ENCODE measurements at regions not wholly inside any gene's neighbourhood (a gene's known extent, or its start where the extent isn't known, plus 50 kb on each side); places are given as distances from the start of the nearest gene placed in this dataset.

DNA sequence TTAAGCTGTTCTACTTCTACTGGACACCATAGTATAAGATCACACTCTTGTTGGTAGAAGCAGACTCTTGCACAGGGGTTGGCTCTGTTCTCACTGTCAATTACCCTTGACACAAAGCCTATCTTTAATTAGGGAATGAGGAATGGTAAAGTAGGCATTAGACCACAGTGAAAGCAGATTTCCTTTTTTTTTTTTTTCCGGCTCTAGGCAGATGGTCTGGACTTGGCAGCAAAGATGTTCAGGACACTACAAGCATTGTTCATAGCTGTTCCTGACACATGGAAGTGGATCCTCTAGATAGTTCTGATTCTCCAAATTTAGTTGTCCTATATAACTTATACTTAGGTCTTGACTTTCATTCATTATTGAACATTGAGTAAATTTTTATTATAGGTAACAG, 672.2 kb upstream of the CELF4 start:
- TF ChIP-seq, protein P1, sequence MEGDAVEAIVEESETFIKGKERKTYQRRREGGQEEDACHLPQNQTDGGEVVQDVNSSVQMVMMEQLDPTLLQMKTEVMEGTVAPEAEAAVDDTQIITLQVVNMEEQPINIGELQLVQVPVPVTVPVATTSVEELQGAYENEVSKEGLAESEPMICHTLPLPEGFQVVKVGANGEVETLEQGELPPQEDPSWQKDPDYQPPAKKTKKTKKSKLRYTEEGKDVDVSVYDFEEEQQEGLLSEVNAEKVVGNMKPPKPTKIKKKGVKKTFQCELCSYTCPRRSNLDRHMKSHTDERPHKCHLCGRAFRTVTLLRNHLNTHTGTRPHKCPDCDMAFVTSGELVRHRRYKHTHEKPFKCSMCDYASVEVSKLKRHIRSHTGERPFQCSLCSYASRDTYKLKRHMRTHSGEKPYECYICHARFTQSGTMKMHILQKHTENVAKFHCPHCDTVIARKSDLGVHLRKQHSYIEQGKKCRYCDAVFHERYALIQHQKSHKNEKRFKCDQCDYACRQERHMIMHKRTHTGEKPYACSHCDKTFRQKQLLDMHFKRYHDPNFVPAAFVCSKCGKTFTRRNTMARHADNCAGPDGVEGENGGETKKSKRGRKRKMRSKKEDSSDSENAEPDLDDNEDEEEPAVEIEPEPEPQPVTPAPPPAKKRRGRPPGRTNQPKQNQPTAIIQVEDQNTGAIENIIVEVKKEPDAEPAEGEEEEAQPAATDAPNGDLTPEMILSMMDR (conservative IDR thresholded peaks at IDR 0.05; ENCODE audit: low read depth in 2 of 2) = no peak
- TF ChIP-seq, protein P2, sequence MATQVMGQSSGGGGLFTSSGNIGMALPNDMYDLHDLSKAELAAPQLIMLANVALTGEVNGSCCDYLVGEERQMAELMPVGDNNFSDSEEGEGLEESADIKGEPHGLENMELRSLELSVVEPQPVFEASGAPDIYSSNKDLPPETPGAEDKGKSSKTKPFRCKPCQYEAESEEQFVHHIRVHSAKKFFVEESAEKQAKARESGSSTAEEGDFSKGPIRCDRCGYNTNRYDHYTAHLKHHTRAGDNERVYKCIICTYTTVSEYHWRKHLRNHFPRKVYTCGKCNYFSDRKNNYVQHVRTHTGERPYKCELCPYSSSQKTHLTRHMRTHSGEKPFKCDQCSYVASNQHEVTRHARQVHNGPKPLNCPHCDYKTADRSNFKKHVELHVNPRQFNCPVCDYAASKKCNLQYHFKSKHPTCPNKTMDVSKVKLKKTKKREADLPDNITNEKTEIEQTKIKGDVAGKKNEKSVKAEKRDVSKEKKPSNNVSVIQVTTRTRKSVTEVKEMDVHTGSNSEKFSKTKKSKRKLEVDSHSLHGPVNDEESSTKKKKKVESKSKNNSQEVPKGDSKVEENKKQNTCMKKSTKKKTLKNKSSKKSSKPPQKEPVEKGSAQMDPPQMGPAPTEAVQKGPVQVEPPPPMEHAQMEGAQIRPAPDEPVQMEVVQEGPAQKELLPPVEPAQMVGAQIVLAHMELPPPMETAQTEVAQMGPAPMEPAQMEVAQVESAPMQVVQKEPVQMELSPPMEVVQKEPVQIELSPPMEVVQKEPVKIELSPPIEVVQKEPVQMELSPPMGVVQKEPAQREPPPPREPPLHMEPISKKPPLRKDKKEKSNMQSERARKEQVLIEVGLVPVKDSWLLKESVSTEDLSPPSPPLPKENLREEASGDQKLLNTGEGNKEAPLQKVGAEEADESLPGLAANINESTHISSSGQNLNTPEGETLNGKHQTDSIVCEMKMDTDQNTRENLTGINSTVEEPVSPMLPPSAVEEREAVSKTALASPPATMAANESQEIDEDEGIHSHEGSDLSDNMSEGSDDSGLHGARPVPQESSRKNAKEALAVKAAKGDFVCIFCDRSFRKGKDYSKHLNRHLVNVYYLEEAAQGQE (IDR thresholded peaks at IDR 0.05; ENCODE audit: unreplicated experiment) = no peak
- TF ChIP-seq NANOG (IDR thresholded peaks at IDR 0.05; ENCODE audit: borderline replicate concordance) (no peak), EZH2 (IDR thresholded peaks at IDR 0.05; ENCODE audit: low read depth, unreplicated experiment) (no peak), POLR2AphosphoS5 (IDR thresholded peaks at IDR 0.05; ENCODE audit: low read depth) (no peak), CREB1 (CRISPR knock-in tag; IDR thresholded peaks at IDR 0.05; ENCODE audit: low read depth) (no peak), EZH2phosphoT487 (IDR thresholded peaks at IDR 0.05; ENCODE audit: unreplicated experiment) (no peak)

All from GM23338 (cell line).